NCI-H69 (cell line): ENCODE measurements at regions not wholly inside any gene's neighbourhood (a gene's known extent, or its start where the extent isn't known, plus 50 kb on each side); places are given as distances from the start of the nearest gene placed in this dataset.

Experiments used
- DNase-seq: peaks from one replicate; lab custom pipeline; 2025; lab: John Stamatoyannopoulos, UW

DNA sequence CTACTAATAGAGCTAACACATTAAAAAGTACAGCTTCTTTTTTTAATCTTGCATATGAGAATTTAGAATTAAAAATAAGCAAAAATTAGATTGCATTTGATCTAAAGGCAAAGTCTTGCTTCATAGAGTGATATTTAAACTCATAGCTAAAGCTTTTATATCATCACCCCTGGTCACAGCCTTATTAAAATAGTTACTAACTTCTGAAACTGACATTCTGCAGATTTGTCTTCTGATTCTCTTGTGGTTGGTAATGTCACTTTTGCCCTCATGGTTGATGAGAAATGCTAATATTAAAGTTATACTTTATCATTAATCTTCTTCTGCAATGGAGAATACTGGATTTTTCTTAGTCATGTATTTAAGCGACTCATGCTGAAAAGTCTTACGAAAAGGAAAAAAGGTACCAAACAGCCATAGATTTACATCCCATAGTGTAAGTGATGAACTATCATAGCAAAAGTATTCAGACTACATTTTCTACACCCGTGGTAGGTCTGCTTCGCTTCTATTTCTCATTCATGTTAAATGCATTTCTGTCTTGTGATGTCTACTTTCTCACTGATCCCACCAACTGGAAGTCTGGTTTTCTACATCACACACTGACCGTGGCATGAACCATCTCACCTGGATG, 330.5 kb upstream of the B3GALT2 start:
- no peak for DNase-seq

- DNase-seq = no peak
These were observed 328.0 kb upstream of the B3GALT2 start for GRCh38 chr1:193514397-193514796.

DNA sequence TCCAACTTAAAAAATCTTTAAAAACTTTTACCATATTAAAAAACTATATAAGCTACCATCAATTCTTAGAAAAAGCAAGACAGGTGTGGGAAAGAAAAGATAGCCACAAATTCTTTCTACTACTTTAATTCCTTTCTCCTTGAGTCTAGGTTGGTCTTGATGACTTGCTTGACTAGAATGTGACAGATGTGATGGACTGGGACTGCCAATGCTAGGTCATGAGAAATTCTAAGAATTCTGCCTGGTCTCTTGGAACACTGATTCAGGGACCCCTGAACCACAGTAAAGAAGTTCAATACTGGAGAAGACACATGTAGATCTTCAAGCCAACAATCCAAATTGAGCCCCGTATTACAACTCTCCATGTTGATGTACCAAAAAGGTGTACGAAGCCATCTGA, 326.6 kb upstream of the B3GALT2 start:
- DNase-seq = no peak

DNA sequence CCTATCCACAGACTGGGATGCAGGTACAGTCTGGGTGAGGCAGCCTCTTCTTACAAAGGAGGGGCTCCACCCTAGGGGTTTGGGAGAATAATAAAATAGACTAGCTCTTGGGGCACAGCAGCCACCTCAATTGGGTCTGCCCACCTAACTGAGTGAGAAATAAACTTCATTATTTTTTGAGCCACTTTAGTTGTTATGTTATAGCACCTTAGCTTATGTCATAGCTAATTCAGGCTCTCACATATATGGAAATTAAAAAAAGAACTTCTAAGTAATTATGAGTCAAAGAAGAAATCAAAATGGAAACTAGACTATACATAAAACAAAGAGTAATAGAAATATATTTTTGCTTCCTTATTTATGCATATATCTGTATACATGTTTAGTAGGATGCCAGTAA, 318.5 kb upstream of the B3GALT2 start:
- DNase-seq = no peak

- DNase-seq = no peak
These were observed 311.8 kb upstream of the B3GALT2 start for GRCh38 chr1:193498088-193498655.

DNA sequence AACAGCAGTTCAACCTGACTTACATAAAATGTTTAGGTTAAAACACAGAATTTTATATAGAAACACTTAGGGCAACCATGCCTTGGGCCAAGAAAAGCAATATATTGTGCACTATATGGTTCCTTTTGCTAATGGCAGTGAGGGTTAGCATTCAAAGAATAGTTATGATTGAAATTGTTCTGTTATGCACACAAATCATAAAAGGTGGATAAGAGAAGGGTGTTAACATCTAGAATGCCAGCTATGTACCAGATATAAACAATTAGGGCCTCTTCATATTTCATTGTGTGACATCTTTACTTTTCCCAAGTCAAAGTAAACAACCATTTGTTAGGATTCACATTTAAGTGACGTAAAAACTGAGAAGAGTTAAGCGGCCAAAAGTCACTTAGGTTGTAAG, 308.0 kb upstream of the B3GALT2 start:
- peak; percentile 20 for DNase-seq

- DNase-seq = no peak
These were observed 302.8 kb upstream of the B3GALT2 start for GRCh38 chr1:193489191-193489590.

DNA sequence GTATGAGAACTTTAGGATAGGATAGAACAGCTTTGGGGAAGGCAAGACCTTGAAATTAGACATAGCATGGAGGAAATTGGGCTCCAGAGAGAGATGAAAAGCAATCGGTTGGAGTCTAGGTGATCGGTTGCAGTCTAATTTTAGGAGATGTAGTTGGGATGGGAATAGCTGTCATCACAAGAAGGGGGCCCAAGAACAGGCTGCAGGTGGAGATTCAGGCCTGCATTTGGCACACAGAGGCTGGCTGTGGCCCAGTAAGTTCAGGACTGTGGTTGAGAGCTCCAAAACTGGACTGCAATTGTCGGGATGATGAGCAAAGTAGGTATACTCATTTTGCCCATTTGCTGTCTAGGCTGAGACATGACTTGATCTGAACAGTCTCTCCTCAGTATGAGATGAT, 301.3 kb upstream of the B3GALT2 start:
- DNase-seq = no peak

GRCh38 chr1:193486671-193487229, 300.3 kb upstream of the B3GALT2 start:
- DNase-seq = no peak

- DNase-seq = no peak
These were observed 294.3 kb upstream of the B3GALT2 start for GRCh38 chr1:193480755-193481154.

DNA sequence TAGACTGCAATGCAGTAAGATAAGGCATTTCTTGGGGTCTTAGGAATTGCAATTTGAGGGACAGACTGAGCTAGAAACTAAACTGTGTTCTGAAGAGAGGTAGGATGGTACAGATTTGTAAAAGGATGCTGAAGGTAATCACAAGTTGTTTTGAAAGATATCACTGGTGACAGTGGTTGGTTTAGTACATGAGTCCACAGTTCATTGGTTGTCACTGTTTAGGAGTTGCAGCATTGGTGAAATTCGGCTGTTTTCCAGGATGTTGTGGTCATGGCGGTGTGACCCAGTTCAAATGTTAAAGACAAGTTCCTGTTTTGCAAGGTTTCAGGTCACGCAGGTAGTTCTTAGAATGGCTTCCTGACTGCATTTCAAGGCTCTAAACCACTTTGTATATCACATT, 292.8 kb upstream of the B3GALT2 start:
- DNase-seq = no peak

GRCh38 chr1:193476748-193477147, 290.3 kb upstream of the B3GALT2 start:
- DNase-seq = no peak

GRCh38 chr1:193473932-193474331, 287.5 kb upstream of the B3GALT2 start:
- DNase-seq = no peak

DNA sequence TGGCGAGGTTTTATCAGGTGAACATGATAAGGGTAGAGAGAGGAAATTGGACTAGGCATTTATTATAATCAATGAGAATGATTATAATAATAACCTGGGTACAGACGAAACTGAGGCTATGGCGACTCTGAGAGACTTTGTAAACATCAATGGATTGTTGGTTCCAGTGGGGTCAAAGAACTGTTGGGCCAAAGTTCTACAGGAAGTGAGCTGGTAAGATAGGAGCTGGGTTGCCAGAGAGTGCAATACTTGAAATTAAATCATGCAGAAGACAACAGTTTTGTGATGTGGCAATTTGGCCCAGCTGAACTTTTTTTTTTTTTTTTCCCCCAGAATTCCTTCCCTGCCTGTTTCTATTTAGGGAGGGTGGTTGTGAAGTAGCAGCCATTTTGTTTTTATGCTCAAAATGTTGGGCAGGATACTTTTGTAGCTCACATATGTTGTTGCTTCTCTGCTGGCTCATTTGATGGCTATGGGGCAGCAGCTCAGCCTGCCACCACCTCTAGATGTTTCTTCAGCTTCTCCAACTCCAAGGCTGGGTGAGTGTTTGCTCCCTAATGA, 286.5 kb upstream of the B3GALT2 start:
- no peak for DNase-seq

DNA sequence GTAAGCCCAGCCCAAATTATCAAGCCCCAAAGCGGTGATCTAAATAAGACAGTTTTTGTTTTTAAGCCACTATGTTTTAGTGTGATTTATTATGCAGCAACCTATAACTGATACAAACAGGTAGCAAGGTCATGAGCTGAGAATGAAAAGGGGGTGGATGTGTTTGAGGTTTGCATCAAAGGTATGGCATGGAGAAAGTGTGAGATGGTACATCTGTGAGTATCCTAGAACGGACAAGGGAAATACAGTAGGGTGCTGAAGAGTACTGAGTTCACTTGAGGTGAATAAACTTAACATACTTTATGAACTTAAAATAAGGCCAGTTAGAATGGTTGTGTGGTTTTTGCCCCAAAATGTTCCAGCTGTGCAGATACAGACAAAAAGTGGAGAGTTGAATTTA, 286.0 kb upstream of the B3GALT2 start:
- no peak for DNase-seq

DNA sequence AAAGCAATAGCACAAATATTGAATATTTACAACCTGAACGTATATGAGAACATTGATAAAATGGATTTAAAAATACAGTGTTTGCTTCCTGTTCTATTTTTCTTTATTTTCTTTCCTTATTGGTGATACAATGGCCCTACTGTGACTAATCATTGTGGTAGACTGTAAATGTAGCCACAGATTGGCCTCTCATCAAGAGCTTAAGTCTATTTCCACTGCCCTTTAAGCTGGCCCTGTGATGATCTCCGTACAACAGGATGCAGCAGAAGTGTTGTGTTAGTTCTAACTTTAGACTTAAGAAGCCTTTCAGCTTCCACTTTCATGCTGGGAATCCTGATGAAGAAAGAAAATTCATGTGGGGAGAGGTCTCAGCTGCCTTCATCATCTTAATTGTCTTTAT, 285.6 kb upstream of the B3GALT2 start:
- DNase-seq = no peak

DNA sequence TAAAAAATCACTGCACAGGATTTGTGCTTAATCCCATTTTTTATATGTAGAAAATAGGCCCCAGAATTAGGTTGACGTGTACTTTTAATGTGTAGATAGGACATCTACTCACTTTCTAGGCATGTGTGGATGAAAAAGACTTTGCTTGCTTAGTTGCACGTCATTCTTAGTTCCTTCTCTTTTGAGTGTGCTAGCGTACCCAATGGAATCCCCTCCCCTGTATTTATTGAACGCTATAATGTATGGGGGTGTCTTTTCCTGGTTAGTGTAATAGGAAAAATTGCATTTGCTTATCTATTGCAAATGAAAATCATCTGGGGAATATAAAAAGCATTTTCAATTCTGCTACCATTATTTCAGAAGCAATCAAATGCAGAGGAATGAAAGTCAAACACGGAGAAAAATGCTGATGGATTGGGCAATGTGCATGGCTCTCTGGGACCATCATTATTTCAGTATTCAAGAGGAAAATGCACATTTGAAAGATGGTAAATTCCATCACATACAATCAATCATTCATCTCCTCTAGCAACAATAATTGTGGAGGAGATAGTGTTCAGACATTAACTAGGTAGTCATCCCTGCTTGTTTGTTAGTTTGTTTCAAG, 277.0 kb upstream of the B3GALT2 start:
- no peak for DNase-seq

- DNase-seq = no peak
These were observed 276.4 kb upstream of the B3GALT2 start for GRCh38 chr1:193462629-193463320.

DNA sequence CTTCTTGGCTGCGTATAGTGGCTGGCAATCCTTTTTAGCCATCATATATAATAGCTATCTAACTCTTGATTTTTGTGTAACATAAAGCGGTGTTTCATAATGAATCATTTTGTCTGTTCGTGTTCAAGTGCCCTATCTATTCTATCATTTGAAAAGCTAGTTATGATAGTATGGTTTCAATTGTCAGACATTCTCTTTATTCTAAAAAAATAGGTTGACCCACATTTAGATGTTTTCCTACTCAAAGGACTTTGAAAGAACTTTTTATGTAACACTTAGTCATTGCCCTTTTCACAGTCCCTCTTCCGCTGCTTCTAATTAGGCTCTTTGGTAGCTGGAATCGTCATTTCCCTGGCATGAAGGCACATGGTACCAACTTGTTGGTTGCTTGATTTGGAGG, 272.2 kb upstream of the B3GALT2 start:
- no peak for DNase-seq

GRCh38 chr1:193457676-193458075, 271.3 kb upstream of the B3GALT2 start:
- peak; percentile 12 for DNase-seq

DNA sequence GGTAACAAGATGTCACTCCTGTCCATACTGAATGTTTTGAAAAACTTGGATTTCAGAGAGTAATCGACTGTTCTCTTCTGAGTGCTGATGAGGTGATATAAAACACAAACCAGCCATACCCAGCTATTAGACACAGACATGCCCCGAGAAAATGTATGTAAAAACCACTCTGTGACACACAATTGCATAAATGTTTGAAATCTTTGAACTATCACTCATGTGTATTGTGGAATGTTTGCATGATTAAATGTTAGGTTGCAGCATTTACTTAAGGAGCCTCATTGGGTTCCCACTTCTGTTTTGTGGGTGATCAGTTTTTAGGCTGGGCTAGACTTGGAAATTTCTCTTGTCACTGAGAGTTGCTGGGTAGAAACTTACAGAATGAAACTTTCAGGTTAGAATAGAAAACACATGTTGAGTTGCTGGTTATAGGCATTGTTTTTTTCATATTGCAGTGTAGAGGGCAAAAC, 270.4 kb upstream of the B3GALT2 start:
- no peak for DNase-seq

DNA sequence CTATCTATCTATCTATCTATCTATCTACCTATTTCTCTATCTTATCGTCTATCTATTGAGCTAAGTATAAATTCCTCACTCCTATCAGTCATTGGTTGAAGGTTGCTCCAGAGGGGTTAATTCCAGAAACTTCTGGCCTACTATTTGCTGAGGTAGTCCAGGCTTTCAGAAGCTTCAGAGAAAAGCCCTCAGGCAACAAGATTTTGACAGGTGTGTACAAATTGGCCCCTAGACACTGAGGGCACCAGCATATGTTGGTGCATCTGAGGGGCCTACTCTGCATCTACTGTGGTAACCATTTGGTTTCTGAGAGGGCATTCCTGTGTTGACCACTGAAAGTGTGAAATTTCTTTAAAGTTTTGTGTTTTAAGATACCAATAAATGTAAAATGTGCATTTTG, 265.2 kb upstream of the B3GALT2 start:
- peak; percentile 58 for DNase-seq
